ENCODE measurements at regions not wholly inside any gene's neighbourhood (a gene's known extent, or its start where the extent isn't known, plus 50 kb on each side); places are given as distances from the start of the nearest gene placed in this dataset.
"Not testable (repeated sequence)": the region's sequence is repeated elsewhere in the genome, so short reads cannot be mapped to it uniquely, and the experiment has no call there.

GRCh38 chr4:140229881-140230280 lies 75.9 kb upstream of the MAML3 start:
- ATAC-seq (no peak), DNase-seq (no peak)
- intact Hi-C loops (cut with DNase I, micrococcal nuclease), result loop anchor here in 1 of 2 experiments (5.0 kb wide), 1 partner anchor 73 kb away; no protein-coding TSS in a partner anchor
- Mint-ChIP-seq H3K9me3 (ENCODE audit: low read depth) (no peaks in the 10 kb centered on the region), H3K27me3 (no peaks in the 10 kb centered on the region), H3K36me3 (ENCODE audit: low read depth) (no peaks in the 10 kb centered on the region), H3K27ac (no peak overlapping the region), H3K4me1 (peaks cover 14% of the 10 kb centered on the region), H3K4me3 (no peak overlapping the region)
- POLR2A ChIA-PET, result no interaction called here
- CTCF ChIA-PET, result no interaction called here

DNA sequence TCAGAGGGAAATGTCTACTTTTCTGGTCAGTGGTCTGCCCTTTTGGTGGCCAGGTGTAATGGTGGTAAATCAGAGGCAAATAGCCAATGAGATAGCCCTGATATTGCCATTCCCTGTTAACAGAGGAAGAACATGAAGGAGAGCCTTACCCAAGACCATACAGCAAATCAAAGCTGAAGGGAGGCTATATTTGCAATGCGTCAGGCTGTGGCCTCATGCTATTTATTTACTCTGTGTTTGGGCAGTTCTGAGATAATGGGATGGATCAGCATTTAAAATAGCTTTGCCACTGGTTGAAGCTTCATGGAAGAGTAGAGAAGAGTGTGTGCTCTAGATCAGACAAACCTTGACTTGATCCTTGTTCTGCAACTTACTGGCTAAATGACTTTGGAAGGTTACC lies 73.3 kb upstream of the MAML3 start:
- CTCF ChIA-PET, result interaction anchor here (1.0 to 1.6 kb wide), 3 partner anchors 9 to 35 kb away, joined by 3 to 5 read pairs (median 5); no protein-coding TSS in a partner anchor
- DNase-seq (no peak), ATAC-seq (no peak)
- no peaks in the 10 kb centered on the region for H3K36me3 Mint-ChIP-seq (ENCODE audit: low read depth)
- H3K4me3 Mint-ChIP-seq, result no peak overlapping the region
- H3K9me3 Mint-ChIP-seq (ENCODE audit: low read depth), result no peaks in the 10 kb centered on the region
- POLR2A ChIA-PET, result no interaction called here
- H3K4me1 Mint-ChIP-seq, result no peaks in the 10 kb centered on the region
- intact Hi-C loops (cut with DNase I, micrococcal nuclease), result no loop called here
- H3K27me3 Mint-ChIP-seq, result no peaks in the 10 kb centered on the region
- H3K27ac Mint-ChIP-seq, result no peak overlapping the region

DNA sequence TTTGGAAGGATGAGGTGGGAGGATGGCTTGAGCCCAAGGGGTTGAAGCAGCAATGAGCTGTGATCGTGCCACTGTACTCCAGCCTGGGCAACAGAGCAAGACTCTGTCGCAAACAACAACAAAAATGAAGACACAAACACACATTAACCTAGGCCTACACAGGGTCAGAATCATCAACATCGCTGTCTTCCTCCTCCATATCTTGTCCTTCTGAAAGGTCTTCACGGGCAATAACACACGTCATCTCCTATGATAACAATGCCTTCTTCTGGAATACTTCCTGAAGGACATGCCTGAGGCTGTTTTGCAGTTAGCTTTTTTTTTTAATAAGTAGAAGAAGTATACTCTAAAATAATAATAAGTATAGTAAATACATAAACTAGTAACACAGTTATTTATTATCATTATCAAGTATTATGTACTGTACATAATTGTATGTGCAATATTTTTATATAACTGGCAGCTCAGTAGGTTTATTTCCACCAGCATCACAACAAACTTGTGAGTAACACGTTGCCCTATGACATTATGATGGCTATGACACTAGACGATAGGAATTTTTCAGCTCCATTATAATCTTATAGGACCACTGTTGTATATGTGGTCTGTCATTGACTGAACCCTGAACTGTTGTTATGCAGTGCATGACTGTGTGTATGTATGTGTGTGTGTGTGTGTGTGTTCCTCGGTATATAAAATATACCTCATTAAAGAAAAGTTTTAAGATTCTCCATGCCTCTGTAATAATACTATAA lies 69.2 kb upstream of the MAML3 start:
- Mint-ChIP-seq H3K9me3 (ENCODE audit: low read depth) (no peaks in the 10 kb centered on the region), H3K27me3 (no peaks in the 10 kb centered on the region), H3K4me1 (no peaks in the 10 kb centered on the region), H3K36me3 (ENCODE audit: low read depth) (no peaks in the 10 kb centered on the region), H3K4me3 (no peak overlapping the region), H3K27ac (no peak overlapping the region)
- no peak for DNase-seq
- ATAC-seq, result no peak
- intact Hi-C loops (cut with DNase I, micrococcal nuclease), result no loop called here
- ChIA-PET POLR2A (no interaction called here), CTCF (interaction anchor here (0.6 kb wide), 1 partner anchor 17 kb away, joined by 3 read pairs; no protein-coding TSS in a partner anchor)

DNA sequence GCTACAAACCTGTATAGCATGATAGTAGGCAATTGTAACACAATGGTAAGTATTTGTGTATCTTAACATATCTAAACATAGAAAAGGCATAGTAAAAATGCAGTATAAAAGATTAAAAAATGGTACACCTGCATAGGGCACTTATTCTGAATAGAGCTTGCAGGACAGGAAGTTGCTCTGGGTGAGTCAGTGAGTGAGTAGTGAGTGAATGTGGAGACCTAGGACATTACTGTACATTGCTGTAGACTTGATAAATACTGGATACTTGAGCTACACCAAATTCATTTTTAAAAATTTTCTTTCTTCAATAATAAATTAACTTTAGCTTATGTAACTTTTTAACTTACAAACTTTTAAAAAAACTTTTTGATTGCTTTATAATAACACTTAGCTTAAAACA lies 68.2 kb upstream of the MAML3 start:
- ChIA-PET POLR2A (no interaction called here), CTCF (interaction anchor here (0.8 to 1.6 kb wide), 2 partner anchors 9 to 12 kb away, joined by 3 to 4 read pairs; no protein-coding TSS in a partner anchor)
- H3K36me3 Mint-ChIP-seq (ENCODE audit: low read depth), result no peaks in the 10 kb centered on the region
- intact Hi-C loops (cut with DNase I, micrococcal nuclease), result no loop called here
- no peaks in the 10 kb centered on the region for H3K27me3 Mint-ChIP-seq
- DNase-seq, result no peak
- H3K4me3 Mint-ChIP-seq, result no peak overlapping the region
- ATAC-seq, result no peak
- no peaks in the 10 kb centered on the region for H3K4me1 Mint-ChIP-seq
- no peak overlapping the region for H3K27ac Mint-ChIP-seq
- no peaks in the 10 kb centered on the region for H3K9me3 Mint-ChIP-seq (ENCODE audit: low read depth)

DNA sequence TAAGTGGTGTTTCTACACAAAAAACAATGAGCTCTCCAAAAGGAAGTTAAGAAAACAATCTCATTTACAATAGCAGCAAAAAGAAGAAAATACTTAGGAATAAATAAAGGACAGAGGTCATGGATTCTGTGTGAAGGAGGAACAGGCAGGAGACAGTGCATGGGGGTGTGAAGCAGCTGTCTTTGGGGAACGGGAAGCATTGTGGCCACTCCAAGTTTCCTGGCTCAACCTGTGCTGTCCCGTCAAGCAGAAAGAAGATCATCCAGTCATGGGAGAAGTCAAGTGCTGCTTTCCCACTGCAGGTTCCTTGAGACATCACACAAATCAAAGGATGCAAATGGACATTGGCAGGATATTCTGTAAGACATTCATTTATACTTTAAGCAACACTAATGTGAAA lies 66.1 kb upstream of the MAML3 start:
- ChIA-PET CTCF (interaction anchor here (1.0 kb wide), 1 partner anchor 49 kb away, joined by 3 read pairs; no protein-coding TSS in a partner anchor), POLR2A (no interaction called here)
- DNase-seq (no peak), ATAC-seq (no peak)
- Mint-ChIP-seq H3K4me3 (no peak overlapping the region), H3K36me3 (ENCODE audit: low read depth) (no peaks in the 10 kb centered on the region), H3K4me1 (no peaks in the 10 kb centered on the region), H3K27ac (no peak overlapping the region), H3K27me3 (peaks cover 2% of the 10 kb centered on the region), H3K9me3 (ENCODE audit: low read depth) (no peaks in the 10 kb centered on the region)
- intact Hi-C loops (cut with DNase I, micrococcal nuclease), result no loop called here

DNA sequence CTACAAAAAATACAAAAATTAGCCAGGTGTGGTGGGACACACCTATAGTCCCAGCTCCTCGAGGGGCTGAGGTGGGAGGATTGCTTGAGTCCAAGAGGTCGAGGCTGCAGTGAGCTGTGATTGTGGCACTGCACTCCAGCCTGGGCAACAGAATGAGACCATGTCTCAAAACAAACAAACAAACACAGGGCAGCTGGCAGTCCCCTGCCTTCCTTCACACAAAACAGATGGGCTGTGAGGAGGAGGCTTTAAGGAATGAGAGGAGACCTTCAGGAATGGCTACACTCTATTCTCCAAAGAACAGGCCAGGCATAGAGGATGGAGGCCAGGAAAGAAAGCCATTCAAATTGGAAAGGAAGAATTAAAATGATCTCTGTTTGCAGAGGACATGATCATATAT lies 65.6 kb upstream of the MAML3 start:
- ChIA-PET POLR2A (no interaction called here), CTCF (interaction anchor here (1.0 kb wide), 1 partner anchor 49 kb away, joined by 3 read pairs; no protein-coding TSS in a partner anchor)
- peaks cover 6% of the 10 kb centered on the region for H3K27me3 Mint-ChIP-seq
- intact Hi-C loops (cut with DNase I, micrococcal nuclease), result no loop called here
- H3K4me1 Mint-ChIP-seq, result no peaks in the 10 kb centered on the region
- H3K36me3 Mint-ChIP-seq (ENCODE audit: low read depth), result no peaks in the 10 kb centered on the region
- DNase-seq (no peak), ATAC-seq (no peak)
- H3K4me3 Mint-ChIP-seq, result no peak overlapping the region
- H3K27ac Mint-ChIP-seq, result no peak overlapping the region
- H3K9me3 Mint-ChIP-seq (ENCODE audit: low read depth), result no peaks in the 10 kb centered on the region

- H3K4me1 Mint-ChIP-seq; H3K27ac Mint-ChIP-seq; intact Hi-C loops (cut with DNase I, micrococcal nuclease); H3K36me3 Mint-ChIP-seq (ENCODE audit: low read depth); POLR2A ChIA-PET; H3K4me3 Mint-ChIP-seq; H3K9me3 Mint-ChIP-seq (ENCODE audit: low read depth); H3K27me3 Mint-ChIP-seq; ATAC-seq; CTCF ChIA-PET; DNase-seq: not testable (repeated sequence)
Observed at GRCh38 chr4:140219070-140219469, 65.1 kb upstream of the MAML3 start.

DNA sequence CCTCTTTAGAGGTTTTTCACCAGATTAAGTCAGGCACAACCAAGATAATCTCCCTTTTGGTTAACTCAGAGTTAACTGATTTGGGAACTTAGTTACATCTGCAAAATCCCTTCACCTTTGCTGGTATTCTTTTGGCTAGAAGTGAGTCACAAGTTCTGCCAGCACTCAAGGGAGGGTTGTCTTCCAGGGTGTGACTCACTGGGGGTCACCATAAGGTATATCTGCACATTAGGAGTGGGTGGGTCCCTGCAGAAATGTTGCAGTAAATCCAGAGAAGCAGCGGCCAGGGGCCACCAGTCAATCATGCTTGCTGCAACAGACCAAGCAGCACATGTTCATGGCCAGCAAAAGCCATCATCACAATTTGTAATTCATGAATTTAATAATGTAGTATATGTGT lies 59.8 kb upstream of the MAML3 start:
- ChIA-PET POLR2A (no interaction called here), CTCF (interaction anchor here (1.1 kb wide), 1 partner anchor 19 kb away, joined by 3 read pairs; no protein-coding TSS in a partner anchor)
- H3K27me3 Mint-ChIP-seq, result peaks cover 7% of the 10 kb centered on the region
- intact Hi-C loops (cut with DNase I, micrococcal nuclease), result no loop called here
- H3K4me1 Mint-ChIP-seq, result peaks cover 2% of the 10 kb centered on the region
- peak; percentile 64 for ATAC-seq
- no peak overlapping the region for H3K27ac Mint-ChIP-seq
- H3K36me3 Mint-ChIP-seq (ENCODE audit: low read depth), result no peaks in the 10 kb centered on the region
- no peak overlapping the region for H3K4me3 Mint-ChIP-seq
- H3K9me3 Mint-ChIP-seq (ENCODE audit: low read depth), result no peaks in the 10 kb centered on the region
- DNase-seq, result peak; percentile 10

GRCh38 chr4:140213116-140213515 lies 59.1 kb upstream of the MAML3 start:
- POLR2A ChIA-PET, result no interaction called here
- Mint-ChIP-seq H3K27me3 (peaks cover 7% of the 10 kb centered on the region), H3K9me3 (ENCODE audit: low read depth) (no peaks in the 10 kb centered on the region), H3K4me3 (no peak overlapping the region), H3K4me1 (peaks cover 2% of the 10 kb centered on the region), H3K27ac (no peak overlapping the region), H3K36me3 (ENCODE audit: low read depth) (no peaks in the 10 kb centered on the region)
- CTCF ChIA-PET, result interaction anchor here (1.1 to 1.8 kb wide), 2 partner anchors 20 to 30 kb away, joined by 3 read pairs; no protein-coding TSS in a partner anchor
- DNase-seq (no peak), ATAC-seq (no peak)
- intact Hi-C loops (cut with DNase I, micrococcal nuclease), result no loop called here

DNA sequence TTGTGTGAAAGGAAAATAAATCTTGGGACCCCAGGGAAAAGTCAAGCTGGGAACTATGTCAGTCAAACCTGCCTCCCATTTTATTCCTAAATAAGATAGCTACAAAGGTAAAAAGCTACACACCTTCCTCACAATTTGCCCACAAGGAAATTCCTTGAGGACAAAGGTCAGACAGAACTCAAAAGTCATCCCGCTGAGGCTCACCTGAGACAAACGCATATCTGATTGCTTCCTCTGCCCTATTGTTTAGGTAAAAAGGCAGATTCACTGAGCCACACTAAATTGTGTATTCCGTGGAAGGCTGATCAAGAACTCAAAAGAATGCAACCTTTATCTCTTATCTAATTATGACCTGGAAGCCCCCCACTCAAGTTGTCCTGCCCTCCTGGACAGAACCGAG lies 58.7 kb upstream of the MAML3 start:
- ChIA-PET CTCF (interaction anchor here (1.1 to 1.8 kb wide), 2 partner anchors 20 to 31 kb away, joined by 3 read pairs; no protein-coding TSS in a partner anchor), POLR2A (no interaction called here)
- intact Hi-C loops (cut with DNase I, micrococcal nuclease), result no loop called here
- Mint-ChIP-seq H3K9me3 (ENCODE audit: low read depth) (no peaks in the 10 kb centered on the region), H3K4me1 (peaks cover 2% of the 10 kb centered on the region), H3K4me3 (no peak overlapping the region), H3K27ac (no peak overlapping the region), H3K36me3 (ENCODE audit: low read depth) (no peaks in the 10 kb centered on the region), H3K27me3 (peaks cover 7% of the 10 kb centered on the region)
- no peak for DNase-seq
- no peak for ATAC-seq

DNA sequence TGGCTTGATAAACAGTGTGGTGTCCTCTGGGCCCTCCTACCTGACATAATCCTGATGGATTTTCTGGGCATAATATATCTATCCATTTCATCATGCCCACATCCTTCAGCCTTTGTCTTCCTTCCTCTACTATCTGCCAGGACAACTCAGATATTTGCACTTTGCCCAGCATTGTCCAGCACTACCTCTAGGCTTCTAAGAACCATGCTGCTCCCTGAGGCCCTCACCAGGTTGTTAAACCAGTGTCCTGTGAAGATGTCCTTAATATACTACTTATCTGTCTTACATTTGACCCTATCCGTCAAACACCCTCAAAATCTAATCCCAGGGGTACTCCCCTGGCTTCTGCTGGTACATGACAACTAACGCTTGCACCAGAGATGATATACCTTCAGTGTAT lies 58.2 kb upstream of the MAML3 start:
- intact Hi-C loops (cut with DNase I, micrococcal nuclease), result no loop called here
- ATAC-seq, result no peak
- Mint-ChIP-seq H3K4me3 (no peak overlapping the region), H3K9me3 (ENCODE audit: low read depth) (no peaks in the 10 kb centered on the region), H3K27me3 (peaks cover 9% of the 10 kb centered on the region), H3K27ac (no peak overlapping the region), H3K4me1 (peaks cover 2% of the 10 kb centered on the region), H3K36me3 (ENCODE audit: low read depth) (no peaks in the 10 kb centered on the region)
- DNase-seq, result no peak
- ChIA-PET CTCF (interaction anchor here (0.6 to 1.8 kb wide), 2 partner anchors 31 to 41 kb away, joined by 3 read pairs; no protein-coding TSS in a partner anchor), POLR2A (no interaction called here)

DNA sequence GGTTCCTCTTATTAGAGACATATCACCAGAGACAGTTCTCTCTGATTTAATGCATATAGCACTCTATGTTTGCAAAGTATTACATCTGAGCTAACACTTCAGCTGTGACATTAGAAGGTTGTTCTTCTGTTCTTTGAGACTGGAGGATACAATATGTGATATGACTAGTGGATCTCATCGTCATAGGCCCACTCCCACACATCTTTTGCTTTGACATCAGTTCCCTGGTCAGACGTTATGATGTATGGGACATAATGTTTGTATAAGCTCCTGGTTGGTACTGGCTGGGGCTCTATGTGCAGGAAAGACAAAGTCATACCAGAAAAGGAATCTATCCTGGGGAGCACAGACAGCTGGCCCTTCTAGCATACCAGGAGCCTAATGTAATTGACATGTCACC lies 57.7 kb upstream of the MAML3 start:
- no peak overlapping the region for H3K27ac Mint-ChIP-seq
- H3K9me3 Mint-ChIP-seq (ENCODE audit: low read depth), result no peaks in the 10 kb centered on the region
- peaks cover 2% of the 10 kb centered on the region for H3K4me1 Mint-ChIP-seq
- POLR2A ChIA-PET, result no interaction called here
- H3K27me3 Mint-ChIP-seq, result peaks cover 9% of the 10 kb centered on the region
- DNase-seq (peak; percentile 7), ATAC-seq (peak; percentile 49)
- no peak overlapping the region for H3K4me3 Mint-ChIP-seq
- H3K36me3 Mint-ChIP-seq (ENCODE audit: low read depth), result no peaks in the 10 kb centered on the region
- CTCF ChIA-PET, result interaction anchor here (0.6 to 1.8 kb wide), 2 partner anchors 32 to 41 kb away, joined by 3 read pairs; no protein-coding TSS in a partner anchor
- intact Hi-C loops (cut with DNase I, micrococcal nuclease), result no loop called here
